H1 (cell line): ENCODE measurements at regions not wholly inside any gene's neighbourhood (a gene's known extent, or its start where the extent isn't known, plus 50 kb on each side); places are given as distances from the start of the nearest gene placed in this dataset.

ENCODE experiments used
- BRCA1 ChIP-seq: IDR thresholded peaks from 2 replicates; pipeline ENCODE4 v1.6.1; 2012; ENCODE audit warnings: low read depth, low read length, improper control_type of control experiment
- CHD1 ChIP-seq: IDR thresholded peaks from 2 replicates; pipeline ENCODE4 v1.6.1; 2012; ENCODE audit warnings: low read depth, low read length, improper control_type of control experiment
- KDM5A ChIP-seq: fragments of 200-600 bp; IDR thresholded peaks from 2 replicates; pipeline ENCODE4 v1.7.1; 2012; ENCODE audit warnings: mild to moderate bottlenecking, low read length, inconsistent platforms, mixed read lengths
- NANOG ChIP-seq: IDR thresholded peaks from 2 replicates; pipeline ENCODE4 v1.6.1; 2011; ENCODE audit warnings: low read length, low read depth, mild to moderate bottlenecking, inconsistent platforms; ENCODE audit not compliant: insufficient read depth, poor library complexity, severe bottlenecking
- RXRA ChIP-seq: IDR thresholded peaks from 2 replicates; pipeline ENCODE4 v1.6.1; 2011; ENCODE audit warnings: low read depth, mild to moderate bottlenecking, low read length, moderate library complexity; ENCODE audit not compliant: insufficient read depth

DNA sequence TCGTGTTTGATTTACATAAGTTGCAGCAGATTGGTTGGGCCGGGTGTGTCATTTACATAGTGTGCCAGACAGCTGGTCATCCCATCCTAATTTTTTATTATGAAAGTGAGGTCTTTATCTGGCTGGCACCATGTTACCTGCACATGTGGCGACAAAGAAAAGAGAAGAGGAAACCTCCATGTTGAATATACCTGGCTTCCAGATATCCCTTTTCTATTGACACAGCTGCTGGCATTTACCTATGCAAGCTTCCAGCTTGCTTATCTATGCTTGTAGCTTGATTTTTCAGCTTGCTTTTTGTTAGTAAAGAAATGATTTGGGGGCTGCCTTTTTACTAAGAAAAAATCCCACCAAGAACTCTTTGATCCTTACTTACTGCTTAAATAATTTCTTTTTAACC is 681.3 kb upstream of the SLITRK1 start (continued):
- no peak for TF ChIP-seq CHD1
- no peak for TF ChIP-seq RXRA
- no peak for TF ChIP-seq KDM5A
- TF ChIP-seq NANOG = no peak
- no peak for TF ChIP-seq BRCA1
